EH (cell line): ENCODE measurements at regions not wholly inside any gene's neighbourhood (a gene's known extent, or its start where the extent isn't known, plus 50 kb on each side); places are given as distances from the start of the nearest gene placed in this dataset.
"Not testable (repeated sequence)": the region's sequence is repeated elsewhere in the genome, so short reads cannot be mapped to it uniquely, and the experiment has no call there.

ENCODE experiments used
- DNase-seq: peaks from one replicate; pipeline ENCODE4 v3.0.0-alpha.2; 2015; ENCODE audit warnings: low read depth

DNA sequence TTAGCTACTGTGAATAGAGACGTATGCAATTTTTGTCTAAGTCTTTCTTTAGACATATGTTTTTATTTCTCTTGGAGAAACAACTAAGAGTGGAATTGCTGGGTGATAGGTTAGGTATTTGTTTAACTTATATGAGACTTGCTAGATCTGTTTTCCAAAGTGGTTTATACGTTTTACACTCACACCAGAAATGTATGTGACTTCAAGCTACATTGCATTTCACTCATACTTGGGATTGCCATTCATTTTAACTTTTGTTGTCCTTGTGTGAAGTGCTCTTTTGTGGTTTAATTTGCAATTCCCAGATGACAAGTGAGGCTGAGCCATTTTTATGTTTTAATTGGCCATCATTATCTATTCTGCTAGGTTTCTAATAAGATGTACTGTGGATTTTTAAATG lies 817.2 kb downstream of the GLUD2 start:
- peak; percentile 21 for DNase-seq

- DNase-seq: no peak
These were observed 822.6 kb downstream of the GLUD2 start for GRCh38 chrX:121869876-121870477.

DNA sequence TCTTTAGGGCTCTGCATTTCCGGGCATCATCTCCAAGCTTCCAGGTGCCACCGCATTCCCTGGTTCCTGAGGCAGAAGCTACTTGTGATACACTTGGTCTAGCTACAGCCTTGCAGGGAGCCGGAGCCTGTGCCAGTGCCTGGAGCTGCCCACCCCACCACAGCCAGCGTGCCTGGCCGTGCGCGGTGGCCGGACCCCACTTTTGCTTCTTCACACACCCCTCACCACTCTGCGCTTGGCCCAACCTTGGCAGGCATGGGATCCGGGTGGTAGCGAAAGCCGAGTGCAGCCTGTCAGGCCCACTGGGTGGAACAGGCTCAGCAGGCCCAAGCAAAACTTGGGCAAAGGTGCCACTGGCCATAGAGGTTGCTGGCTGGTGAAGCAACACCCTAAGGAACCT lies 823.7 kb downstream of the GLUD2 start:
- no peak for DNase-seq

DNA sequence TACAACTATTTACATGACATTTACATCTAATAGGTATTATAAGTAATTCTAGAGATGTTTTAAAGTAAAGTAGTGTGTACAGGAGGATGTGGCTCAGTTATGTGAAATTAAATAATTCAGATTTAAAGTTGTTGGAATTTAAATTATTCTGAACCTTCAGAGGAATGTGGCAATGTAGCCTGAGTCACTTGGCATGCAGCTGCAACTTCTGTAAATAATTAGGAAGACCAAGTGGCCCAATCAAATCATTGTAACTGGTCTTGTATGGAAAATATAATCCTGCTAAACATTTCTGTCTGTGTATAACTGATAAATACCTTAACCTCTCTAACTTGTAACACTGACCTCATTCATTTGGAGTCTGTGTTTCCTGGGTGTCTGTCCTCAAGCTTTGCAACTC lies 828.9 kb downstream of the GLUD2 start:
- DNase-seq: peak; percentile 80

DNA sequence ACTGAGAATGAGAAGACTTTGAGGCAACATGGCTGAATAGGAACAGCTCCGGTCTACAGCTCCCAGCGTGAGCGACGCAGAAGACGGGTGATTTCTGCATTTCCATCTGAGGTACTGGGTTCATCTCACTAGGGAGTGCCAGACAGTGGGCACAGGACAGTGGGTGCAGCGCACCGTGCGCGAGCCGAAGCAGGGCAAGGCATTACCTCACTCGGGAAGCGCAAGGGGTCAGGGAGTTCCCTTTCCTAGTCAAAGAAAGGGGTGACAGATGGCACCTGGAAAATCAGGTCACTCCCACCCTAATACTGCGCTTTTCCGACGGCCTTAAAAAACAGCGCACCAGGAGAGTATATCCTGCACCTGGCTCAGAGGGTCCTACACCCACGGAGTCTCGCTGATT lies 829.9 kb downstream of the GLUD2 start:
- DNase-seq: not testable (repeated sequence)

DNA sequence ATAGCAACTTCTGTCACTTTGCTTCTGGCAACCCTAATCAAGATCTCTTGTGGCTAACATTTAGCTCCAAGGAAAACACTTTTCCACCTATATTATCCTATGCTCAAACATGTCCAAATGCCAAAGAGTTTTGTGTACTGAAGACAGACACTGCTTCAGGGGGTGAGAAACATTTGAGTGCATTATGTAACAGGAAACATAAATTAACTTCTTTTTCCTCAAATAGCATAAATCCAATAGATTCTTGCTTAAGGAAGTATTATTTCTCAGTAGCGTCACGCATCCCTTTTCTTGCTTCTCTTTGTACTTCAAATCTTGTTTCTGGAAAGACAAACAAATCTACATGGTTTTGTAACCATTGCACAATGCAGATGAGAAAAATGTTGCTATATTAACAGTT lies 839.1 kb downstream of the GLUD2 start:
- no peak for DNase-seq

GRCh38 chrX:121894756-121895155 lies 847.3 kb downstream of the GLUD2 start:
- no peak for DNase-seq

- no peak for DNase-seq
These were observed 855.1 kb downstream of the GLUD2 start for GRCh38 chrX:121902463-121902862.

DNA sequence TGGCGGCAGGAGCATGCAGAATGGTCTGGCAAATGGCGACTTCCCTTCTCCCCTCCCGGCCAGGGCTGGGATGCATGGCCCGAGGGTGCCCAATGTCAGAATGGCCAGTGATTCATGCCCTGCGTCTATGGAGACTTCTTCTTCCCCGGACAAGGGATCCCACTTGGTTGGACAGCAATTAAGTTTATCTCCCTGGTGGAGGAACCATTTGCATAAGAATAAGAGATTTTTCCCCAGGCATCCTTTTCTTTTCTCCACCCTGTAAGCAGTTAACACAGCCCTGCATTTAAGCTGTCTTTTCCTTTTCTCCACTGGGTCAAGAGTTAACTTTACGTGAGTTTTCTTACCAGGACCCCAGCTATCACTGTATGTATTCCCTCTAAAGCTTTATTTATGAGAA lies 856.6 kb downstream of the GLUD2 start:
- DNase-seq: no peak

DNA sequence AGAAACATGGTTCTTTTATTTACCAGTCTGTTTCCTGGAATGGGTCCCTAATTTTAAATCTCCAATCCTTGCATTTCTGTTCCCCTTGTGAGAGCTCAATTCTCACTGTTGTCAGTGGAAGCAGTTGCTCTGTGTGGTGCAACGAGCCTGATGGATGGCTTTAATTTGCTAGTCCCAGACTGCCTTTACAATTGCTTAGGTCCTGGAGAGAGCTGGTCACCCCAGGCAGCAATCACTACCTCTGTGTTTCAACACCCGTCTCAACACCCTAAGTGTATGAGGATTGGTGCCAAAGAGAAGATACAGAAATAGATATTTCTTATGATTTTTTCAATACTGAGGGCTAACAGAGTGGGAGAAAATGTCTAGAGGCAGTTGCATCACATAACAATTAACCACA lies 873.8 kb downstream of the GLUD2 start:
- no peak for DNase-seq

GRCh38 chrX:121931567-121931966 lies 884.2 kb downstream of the GLUD2 start:
- DNase-seq: no peak

DNA sequence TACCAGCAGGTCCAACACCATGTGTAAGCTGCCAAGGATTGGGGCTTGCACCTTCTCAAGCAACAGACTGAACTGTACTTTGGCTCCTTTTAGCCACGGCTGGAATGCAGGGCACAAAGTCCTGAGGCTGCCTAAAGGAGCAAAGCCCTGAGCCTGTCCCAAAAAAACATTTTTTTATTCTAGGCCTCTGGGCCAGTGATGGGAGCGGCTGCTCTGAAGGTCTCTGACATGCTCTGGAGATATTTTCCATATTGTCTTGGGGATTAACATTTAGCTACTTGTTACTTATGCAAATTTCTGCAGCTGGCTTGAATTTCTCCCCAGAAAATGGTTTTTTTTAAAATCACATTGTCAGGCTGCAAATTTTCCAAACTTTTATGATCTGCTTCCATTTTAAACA lies 885.3 kb downstream of the GLUD2 start:
- no peak for DNase-seq

- DNase-seq: peak; percentile 14
These were observed 901.8 kb downstream of the GLUD2 start for GRCh38 chrX:121949041-121949760.

DNA sequence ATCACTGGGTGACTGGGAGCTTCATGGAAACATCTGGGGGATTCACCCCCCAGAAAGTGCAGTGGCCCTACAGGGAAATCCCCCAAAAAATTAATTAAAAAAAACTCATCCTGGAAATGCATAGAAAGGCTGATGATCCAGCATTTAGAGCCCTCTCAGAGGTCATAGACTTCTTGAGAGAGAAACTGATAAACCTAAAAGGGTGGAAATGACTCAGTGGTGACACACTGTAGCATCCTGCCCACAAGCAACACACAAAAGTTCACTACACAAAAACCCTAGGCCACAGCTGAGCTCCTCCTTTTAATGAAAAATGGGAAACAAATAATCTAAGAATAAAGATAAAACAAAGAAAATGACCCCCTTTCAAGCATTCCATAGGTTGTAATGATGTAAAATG lies 911.5 kb downstream of the GLUD2 start:
- DNase-seq: peak; percentile 63

GRCh38 chrX:121975671-121976070 lies 928.3 kb downstream of the GLUD2 start:
- DNase-seq: peak; percentile 78

DNA sequence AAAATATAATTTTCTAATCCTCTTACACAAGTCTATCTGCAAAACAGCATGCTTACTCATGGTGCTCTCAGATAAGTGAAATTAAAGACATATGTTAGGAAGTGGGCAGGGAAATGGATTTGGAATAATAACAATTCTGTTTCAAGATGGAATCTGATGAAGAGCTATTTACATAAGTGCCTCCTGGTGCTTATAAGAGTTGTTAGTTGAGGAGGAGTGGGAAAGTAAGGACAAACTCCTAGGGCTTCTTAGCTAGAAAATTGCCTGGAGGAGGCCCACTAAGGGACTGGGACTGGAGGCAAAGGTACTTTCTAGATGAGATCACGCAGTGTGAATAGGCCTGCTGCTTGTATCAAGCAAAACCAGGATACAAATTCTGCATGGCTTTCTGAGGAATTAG lies 939.8 kb downstream of the GLUD2 start:
- DNase-seq: peak; percentile 75

- no peak for DNase-seq
These were observed 940.4 kb downstream of the GLUD2 start for GRCh38 chrX:121987835-121988234.

DNA sequence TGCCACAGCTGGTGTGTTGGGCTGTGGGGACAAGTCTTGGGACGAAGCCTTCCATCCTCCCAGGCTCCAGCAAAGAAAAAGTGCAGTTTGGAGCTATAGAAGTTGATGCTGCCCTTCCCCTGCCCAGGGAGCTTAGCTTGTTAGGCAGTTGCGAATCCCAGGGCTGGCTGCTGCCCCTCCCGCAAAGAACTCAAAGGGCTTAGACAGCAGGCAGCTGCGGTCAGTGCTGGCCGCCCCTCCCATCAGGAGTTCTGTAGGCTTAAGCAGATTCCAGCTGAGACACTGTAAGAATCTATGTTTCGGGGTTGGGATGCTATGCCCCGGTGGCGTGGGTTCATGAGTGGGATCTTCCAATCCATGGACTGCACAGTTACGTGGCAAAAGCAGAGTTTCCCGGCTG lies 956.7 kb downstream of the GLUD2 start:
- DNase-seq: no peak

- DNase-seq: no peak
These were observed 979.3 kb downstream of the GLUD2 start for GRCh38 chrX:122026665-122027064.

GRCh38 chrX:122046226-122046625 lies 998.8 kb downstream of the GLUD2 start:
- DNase-seq: peak; percentile 11

- DNase-seq: peak; percentile 38
These were observed 999.4 kb downstream of the GLUD2 start for GRCh38 chrX:122046815-122047214.

DNA sequence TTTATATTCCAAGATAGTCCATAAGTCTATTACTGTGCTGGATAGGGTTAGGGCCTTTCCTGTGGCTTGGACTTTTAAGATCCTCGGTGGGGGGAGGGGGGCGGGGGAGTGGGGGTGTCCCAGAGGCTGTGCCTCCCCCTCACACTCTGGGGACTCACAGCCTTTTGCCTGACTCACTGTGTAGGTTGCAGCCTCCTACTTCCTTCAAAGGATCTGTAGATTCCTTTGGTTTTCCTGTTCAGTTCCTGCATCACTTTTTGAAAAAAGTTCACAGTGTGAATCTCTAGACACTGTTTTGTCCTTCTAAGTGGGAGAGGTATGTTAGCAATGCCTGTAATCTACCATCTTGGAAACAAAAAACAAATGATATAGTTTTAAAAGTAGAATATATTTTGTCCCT lies 999.9 kb downstream of the GLUD2 start:
- DNase-seq: peak; percentile 35

GRCh38 chrX:122055460-122055859 lies 1008.0 kb downstream of the GLUD2 start:
- no peak for DNase-seq
